Liver (tissue), 3 donors: ENCODE measurements at regions not wholly inside any gene's neighbourhood (a gene's known extent, or its start where the extent isn't known, plus 50 kb on each side); places are given as distances from the start of the nearest gene placed in this dataset.

Source experiments
- SP1 ChIP-seq: IDR thresholded peaks from 2 replicates; pipeline ENCODE4 v1.6.1; 2018; ENCODE audit warnings: antibody characterized with exemption, mild to moderate bottlenecking
- TF ChIP-seq, protein P1 (sequence below): fragments of 150-350 bp; IDR thresholded peaks from 2 replicates; pipeline ENCODE4 v1.5.1; 2017; ENCODE audit warnings: improper control_type of control experiment, low read depth, low read length; ENCODE audit not compliant: missing input control
- donor health status: healthy.
- donor health status: healthy.

GRCh38 chr22:47341464-47341863, 579.0 kb downstream of the TBC1D22A start:
- TF ChIP-seq, protein P1, sequence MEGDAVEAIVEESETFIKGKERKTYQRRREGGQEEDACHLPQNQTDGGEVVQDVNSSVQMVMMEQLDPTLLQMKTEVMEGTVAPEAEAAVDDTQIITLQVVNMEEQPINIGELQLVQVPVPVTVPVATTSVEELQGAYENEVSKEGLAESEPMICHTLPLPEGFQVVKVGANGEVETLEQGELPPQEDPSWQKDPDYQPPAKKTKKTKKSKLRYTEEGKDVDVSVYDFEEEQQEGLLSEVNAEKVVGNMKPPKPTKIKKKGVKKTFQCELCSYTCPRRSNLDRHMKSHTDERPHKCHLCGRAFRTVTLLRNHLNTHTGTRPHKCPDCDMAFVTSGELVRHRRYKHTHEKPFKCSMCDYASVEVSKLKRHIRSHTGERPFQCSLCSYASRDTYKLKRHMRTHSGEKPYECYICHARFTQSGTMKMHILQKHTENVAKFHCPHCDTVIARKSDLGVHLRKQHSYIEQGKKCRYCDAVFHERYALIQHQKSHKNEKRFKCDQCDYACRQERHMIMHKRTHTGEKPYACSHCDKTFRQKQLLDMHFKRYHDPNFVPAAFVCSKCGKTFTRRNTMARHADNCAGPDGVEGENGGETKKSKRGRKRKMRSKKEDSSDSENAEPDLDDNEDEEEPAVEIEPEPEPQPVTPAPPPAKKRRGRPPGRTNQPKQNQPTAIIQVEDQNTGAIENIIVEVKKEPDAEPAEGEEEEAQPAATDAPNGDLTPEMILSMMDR = no peak
- no peak for TF ChIP-seq SP1
